ENCODE measurements at regions not wholly inside any gene's neighbourhood (a gene's known extent, or its start where the extent isn't known, plus 50 kb on each side); places are given as distances from the start of the nearest gene placed in this dataset.

- Histone ChIP-seq H3K27me3 (ENCODE audit: insufficient read depth, low read depth, low read length) (no peaks in the 10 kb centered on the region), H3K79me2 (replicated peaks; ENCODE audit: insufficient read depth, low read length) (no peaks in the 10 kb centered on the region), H3K4me3 (ENCODE audit: low read length) (no peak overlapping the region), H3K4me2 (ENCODE audit: low read length) (no peak overlapping the region), H3K36me3 (ENCODE audit: insufficient read depth, low read length) (no peaks in the 10 kb centered on the region), H3F3A (ENCODE audit: insufficient read depth, low read length, poor library complexity, severe bottlenecking) (no peaks in the 10 kb centered on the region), H3K9ac (ENCODE audit: low read length) (no peak overlapping the region), H3K9me2 (ENCODE audit: insufficient read depth, low read length) (no peaks in the 10 kb centered on the region), H3K27ac (ENCODE audit: low read length) (no peak overlapping the region), H3K9me3 (ENCODE audit: low read length) (no peaks in the 10 kb centered on the region), H4K20me1 (ENCODE audit: insufficient read depth) (no peaks in the 10 kb centered on the region), H2AFZ (ENCODE audit: low read depth, low read length) (no peak overlapping the region)
- no peak for TF ChIP-seq CTCF (IDR thresholded peaks at IDR 0.05; ENCODE audit: poor library complexity, severe bottlenecking)
Observed at GRCh38 chr18:34985963-34986362, 55.2 kb upstream of the MAPRE2 start.

- Histone ChIP-seq H3K79me2 (replicated peaks; ENCODE audit: insufficient read depth, low read length) (no peaks in the 10 kb centered on the region), H3K4me2 (ENCODE audit: low read length) (no peak overlapping the region), H3K9me2 (ENCODE audit: insufficient read depth, low read length) (no peaks in the 10 kb centered on the region), H3K9me3 (ENCODE audit: low read length) (no peaks in the 10 kb centered on the region), H3K9ac (ENCODE audit: low read length) (no peak overlapping the region), H3K27ac (ENCODE audit: low read length) (no peak overlapping the region), H3K36me3 (ENCODE audit: insufficient read depth, low read length) (no peaks in the 10 kb centered on the region), H4K20me1 (ENCODE audit: insufficient read depth) (no peaks in the 10 kb centered on the region), H3F3A (ENCODE audit: insufficient read depth, low read length, poor library complexity, severe bottlenecking) (no peaks in the 10 kb centered on the region), H2AFZ (ENCODE audit: low read depth, low read length) (no peak overlapping the region), H3K27me3 (ENCODE audit: insufficient read depth, low read depth, low read length) (no peaks in the 10 kb centered on the region), H3K4me3 (ENCODE audit: low read length) (no peak overlapping the region)
- TF ChIP-seq REST (IDR thresholded peaks at IDR 0.05; ENCODE audit: borderline replicate concordance) = no peak
- no peak for TF ChIP-seq MXI1 (conservative IDR thresholded peaks at IDR 0.05; ENCODE audit: poor library complexity, severe bottlenecking)
- no peak for TF ChIP-seq POLR2AphosphoS5 (IDR thresholded peaks at IDR 0.05)
- no peak for TF ChIP-seq RAD21 (conservative IDR thresholded peaks at IDR 0.05)
- TF ChIP-seq SMC3 (conservative IDR thresholded peaks at IDR 0.05; ENCODE audit: poor library complexity) = no peak
- TF ChIP-seq EP300 (conservative IDR thresholded peaks at IDR 0.05; ENCODE audit: poor library complexity, severe bottlenecking) = no peak
- TF ChIP-seq TAF1 (IDR thresholded peaks at IDR 0.05; ENCODE audit: low read depth) = no peak
- TF ChIP-seq CTCF (IDR thresholded peaks at IDR 0.05; ENCODE audit: poor library complexity, severe bottlenecking) = no peak
Observed at GRCh38 chr18:34990597-34990996, 50.6 kb upstream of the MAPRE2 start.
